ENCODE measurements at regions not wholly inside any gene's neighbourhood (a gene's known extent, or its start where the extent isn't known, plus 50 kb on each side); places are given as distances from the start of the nearest gene placed in this dataset.

GRCh38 chr14:42335918-42336317 lies 729.2 kb downstream of the LRFN5 start:
- no peak for TF ChIP-seq ZFX (IDR thresholded peaks at IDR 0.05)
- no peak for TF ChIP-seq CTCF (conservative IDR thresholded peaks at IDR 0.05)
- H3K27ac ChIP-seq: no peak overlapping the region

- TF ChIP-seq ZFX (IDR thresholded peaks at IDR 0.05) (no peak), CTCF (conservative IDR thresholded peaks at IDR 0.05) (no peak)
- no peak overlapping the region for H3K27ac ChIP-seq
Measured at GRCh38 chr14:42334931-42335330, 728.3 kb downstream of the LRFN5 start.

GRCh38 chr14:42323426-42323825 lies 716.8 kb downstream of the LRFN5 start:
- no peak overlapping the region for H3K27ac ChIP-seq
- TF ChIP-seq ZFX (IDR thresholded peaks at IDR 0.05) (no peak), CTCF (conservative IDR thresholded peaks at IDR 0.05) (no peak)

DNA sequence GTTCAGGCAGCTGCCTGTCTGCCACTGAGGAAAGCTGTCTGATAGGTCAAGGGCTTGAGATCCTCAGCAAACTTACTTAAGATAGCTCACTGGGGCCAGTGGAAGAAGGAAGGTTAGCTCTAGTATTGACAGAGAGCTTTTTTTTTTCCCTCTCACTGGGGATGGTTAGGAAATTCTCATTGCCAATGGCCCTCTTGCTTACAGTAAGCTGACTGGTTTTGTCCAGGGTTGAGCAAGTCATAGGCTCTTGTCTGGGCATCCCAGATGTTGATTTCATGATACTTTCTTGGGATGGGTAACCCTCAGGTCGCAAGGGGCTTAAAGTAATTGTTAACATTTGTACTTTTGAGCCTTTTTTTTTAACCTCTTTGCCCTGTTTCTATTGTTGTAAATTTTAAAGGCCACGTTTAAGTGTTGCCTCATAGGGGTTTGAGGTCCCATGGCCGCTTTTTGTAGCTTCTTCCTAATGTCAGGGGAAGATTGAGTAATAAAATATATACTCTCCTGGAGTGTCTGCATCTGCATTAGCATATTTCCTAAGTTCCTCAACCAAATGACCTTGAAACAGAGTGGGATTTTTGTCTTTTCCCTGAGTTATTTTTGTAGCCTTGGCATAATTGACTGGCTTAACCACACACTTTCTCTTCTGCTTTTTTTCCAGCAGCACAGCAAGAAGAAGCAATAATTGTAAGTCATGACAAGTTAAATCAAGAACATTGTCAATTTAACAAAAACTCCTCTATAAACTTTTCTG lies 716.0 kb downstream of the LRFN5 start:
- TF ChIP-seq ZFX (IDR thresholded peaks at IDR 0.05) (no peak), CTCF (conservative IDR thresholded peaks at IDR 0.05) (no peak)
- no peak overlapping the region for H3K27ac ChIP-seq

GRCh38 chr14:42319996-42320395 lies 713.3 kb downstream of the LRFN5 start:
- no peak overlapping the region for H3K27ac ChIP-seq
- no peak for TF ChIP-seq ZFX (IDR thresholded peaks at IDR 0.05)
- TF ChIP-seq CTCF (conservative IDR thresholded peaks at IDR 0.05): no peak

GRCh38 chr14:42316693-42317092 lies 710.0 kb downstream of the LRFN5 start:
- H3K27ac ChIP-seq: no peak overlapping the region
- TF ChIP-seq ZFX (IDR thresholded peaks at IDR 0.05) (no peak), CTCF (conservative IDR thresholded peaks at IDR 0.05) (no peak)

DNA sequence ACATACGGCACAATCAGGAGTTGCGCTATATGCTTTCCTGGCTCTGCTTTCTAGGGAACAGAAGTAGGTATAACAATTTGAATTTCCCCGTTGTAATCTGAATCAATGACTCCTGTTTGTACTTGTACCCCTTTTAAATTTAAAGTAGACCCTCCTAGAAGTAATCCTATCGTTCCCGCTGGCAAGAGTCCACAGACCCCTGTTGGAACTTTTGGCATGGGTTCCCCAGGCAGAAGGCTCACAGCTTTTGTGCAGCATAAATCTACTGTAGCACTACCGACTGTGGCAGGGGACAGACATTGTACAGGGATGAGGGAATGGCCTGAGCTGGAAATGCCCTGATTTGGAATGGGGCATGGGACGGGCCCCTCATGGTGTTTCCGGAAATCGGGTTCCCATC lies 705.2 kb downstream of the LRFN5 start:
- TF ChIP-seq CTCF (conservative IDR thresholded peaks at IDR 0.05): no peak
- TF ChIP-seq ZFX (IDR thresholded peaks at IDR 0.05): no peak

More for the DNA sequence above, 705.2 kb downstream of the LRFN5 start:
- H3K27ac ChIP-seq: no peak overlapping the region
